Ishikawa (cell line): ENCODE measurements at regions not wholly inside any gene's neighbourhood (a gene's known extent, or its start where the extent isn't known, plus 50 kb on each side); places are given as distances from the start of the nearest gene placed in this dataset.

Experiments used
- CEBPB ChIP-seq: IDR thresholded peaks from 2 replicates; pipeline ENCODE4 v1.6.1; 2012
- CREB1 ChIP-seq: IDR thresholded peaks from 2 replicates; pipeline ENCODE4 v1.6.1; 2012; ENCODE audit warnings: low read depth
- EGR1 ChIP-seq: IDR thresholded peaks from 2 replicates; pipeline ENCODE4 v1.6.1; 2012
- EP300 ChIP-seq: IDR thresholded peaks from 2 replicates; pipeline ENCODE4 v1.6.1; 2012; ENCODE audit warnings: borderline replicate concordance
- FOXM1 ChIP-seq: IDR thresholded peaks from 2 replicates; pipeline ENCODE4 v1.6.1; 2012; ENCODE audit warnings: low read depth, borderline replicate concordance
- MAX ChIP-seq: IDR thresholded peaks from 2 replicates; pipeline ENCODE4 v1.6.1; 2012
- RAD21 ChIP-seq: IDR thresholded peaks from 2 replicates; pipeline ENCODE4 v1.6.1; 2012; ENCODE audit warnings: low read depth
- TAF1 ChIP-seq: IDR thresholded peaks from 2 replicates; pipeline ENCODE4 v1.6.1; 2012; ENCODE audit warnings: low read depth, mild to moderate bottlenecking
- TCF12 ChIP-seq: IDR thresholded peaks from 2 replicates; pipeline ENCODE4 v1.6.1; 2012; ENCODE audit warnings: low read depth
- TEAD4 ChIP-seq: IDR thresholded peaks from 2 replicates; pipeline ENCODE4 v1.6.1; 2012

- no peak for TF ChIP-seq CREB1
- no peak for TF ChIP-seq TEAD4
- no peak for TF ChIP-seq TAF1
- no peak for TF ChIP-seq MAX
- TF ChIP-seq CEBPB = no peak
- TF ChIP-seq FOXM1 = no peak
- no peak for TF ChIP-seq EP300
- TF ChIP-seq TCF12 = no peak
- TF ChIP-seq EGR1 = no peak
- TF ChIP-seq RAD21 = no peak
Measured at GRCh38 chr5:39779831-39780230, 355.1 kb upstream of the DAB2 start.
